Osteocyte (in vitro differentiated cells): ENCODE measurements at regions not wholly inside any gene's neighbourhood (a gene's known extent, or its start where the extent isn't known, plus 50 kb on each side); places are given as distances from the start of the nearest gene placed in this dataset.

Source experiments
- DNase-seq: peaks from one replicate; pipeline ENCODE4 v3.0.0; 2021; ENCODE audit warnings: mixed read lengths; ENCODE audit not compliant: unreplicated experiment; ENCODE audit errors: extremely low spot score
- H3K27ac Mint-ChIP-seq: one replicate; pipeline ENCODE4 v1.8.0; 2021; ENCODE audit warnings: mild to moderate bottlenecking, mixed read lengths; ENCODE audit not compliant: unreplicated experiment
- H3K27me3 Mint-ChIP-seq: one replicate; pipeline ENCODE4 v1.8.0; 2021; ENCODE audit warnings: mixed read lengths; ENCODE audit not compliant: unreplicated experiment
- H3K36me3 Mint-ChIP-seq: one replicate; pipeline ENCODE4 v1.8.0; 2021; ENCODE audit warnings: mixed read lengths; ENCODE audit not compliant: unreplicated experiment
- H3K4me1 Mint-ChIP-seq: one replicate; pipeline ENCODE4 v1.8.0; 2021; ENCODE audit warnings: mixed read lengths; ENCODE audit not compliant: unreplicated experiment
- H3K4me3 Mint-ChIP-seq: one replicate; pipeline ENCODE4 v1.8.0; 2021; ENCODE audit warnings: mild to moderate bottlenecking, moderate library complexity, mixed read lengths; ENCODE audit not compliant: unreplicated experiment
- H3K9me3 Mint-ChIP-seq: one replicate; pipeline ENCODE4 v1.8.0; 2021; ENCODE audit warnings: mixed read lengths; ENCODE audit not compliant: unreplicated experiment
- TF ChIP-seq, protein P1 (sequence below): fragments of 200-600 bp; sonication (generic); IDR thresholded peaks from 2 replicates; pipeline ENCODE4 v1.5.0; 2021; ENCODE audit warnings: antibody characterized with exemption, mild to moderate bottlenecking, moderate library complexity

- H3K36me3 Mint-ChIP-seq: no peaks in the 10 kb centered on the region
- no peak overlapping the region for H3K4me3 Mint-ChIP-seq
- TF ChIP-seq, protein P1, sequence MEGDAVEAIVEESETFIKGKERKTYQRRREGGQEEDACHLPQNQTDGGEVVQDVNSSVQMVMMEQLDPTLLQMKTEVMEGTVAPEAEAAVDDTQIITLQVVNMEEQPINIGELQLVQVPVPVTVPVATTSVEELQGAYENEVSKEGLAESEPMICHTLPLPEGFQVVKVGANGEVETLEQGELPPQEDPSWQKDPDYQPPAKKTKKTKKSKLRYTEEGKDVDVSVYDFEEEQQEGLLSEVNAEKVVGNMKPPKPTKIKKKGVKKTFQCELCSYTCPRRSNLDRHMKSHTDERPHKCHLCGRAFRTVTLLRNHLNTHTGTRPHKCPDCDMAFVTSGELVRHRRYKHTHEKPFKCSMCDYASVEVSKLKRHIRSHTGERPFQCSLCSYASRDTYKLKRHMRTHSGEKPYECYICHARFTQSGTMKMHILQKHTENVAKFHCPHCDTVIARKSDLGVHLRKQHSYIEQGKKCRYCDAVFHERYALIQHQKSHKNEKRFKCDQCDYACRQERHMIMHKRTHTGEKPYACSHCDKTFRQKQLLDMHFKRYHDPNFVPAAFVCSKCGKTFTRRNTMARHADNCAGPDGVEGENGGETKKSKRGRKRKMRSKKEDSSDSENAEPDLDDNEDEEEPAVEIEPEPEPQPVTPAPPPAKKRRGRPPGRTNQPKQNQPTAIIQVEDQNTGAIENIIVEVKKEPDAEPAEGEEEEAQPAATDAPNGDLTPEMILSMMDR: no peak
Measured at GRCh38 chr9:82598241-82599039, 464.5 kb downstream of the RASEF start.

GRCh38 chr9:82599336-82599949 is 463.5 kb downstream of the RASEF start:
- H3K4me1 Mint-ChIP-seq: peaks cover 36% of the 10 kb centered on the region
- no peaks in the 10 kb centered on the region for H3K27me3 Mint-ChIP-seq
- H3K36me3 Mint-ChIP-seq: no peaks in the 10 kb centered on the region
- TF ChIP-seq, protein P1: no peak
- no peak overlapping the region for H3K27ac Mint-ChIP-seq
- H3K4me3 Mint-ChIP-seq: no peak overlapping the region
- no peaks in the 10 kb centered on the region for H3K9me3 Mint-ChIP-seq
- no peak for DNase-seq

More at GRCh38 chr9:82598241-82599039, 464.5 kb downstream of the RASEF start:
- peaks cover 35% of the 10 kb centered on the region for H3K4me1 Mint-ChIP-seq
- H3K27me3 Mint-ChIP-seq: no peaks in the 10 kb centered on the region
- H3K27ac Mint-ChIP-seq: peak overlapping the region; percentile 91
- DNase-seq: no peak
- no peaks in the 10 kb centered on the region for H3K9me3 Mint-ChIP-seq

GRCh38 chr9:82600536-82601292 is 462.2 kb downstream of the RASEF start:
- no peak for DNase-seq
- Mint-ChIP-seq H3K27ac (no peak overlapping the region), H3K9me3 (no peaks in the 10 kb centered on the region), H3K27me3 (no peaks in the 10 kb centered on the region), H3K4me3 (no peak overlapping the region), H3K4me1 (peaks cover 48% of the 10 kb centered on the region), H3K36me3 (no peaks in the 10 kb centered on the region)
- TF ChIP-seq, protein P1: no peak

DNA sequence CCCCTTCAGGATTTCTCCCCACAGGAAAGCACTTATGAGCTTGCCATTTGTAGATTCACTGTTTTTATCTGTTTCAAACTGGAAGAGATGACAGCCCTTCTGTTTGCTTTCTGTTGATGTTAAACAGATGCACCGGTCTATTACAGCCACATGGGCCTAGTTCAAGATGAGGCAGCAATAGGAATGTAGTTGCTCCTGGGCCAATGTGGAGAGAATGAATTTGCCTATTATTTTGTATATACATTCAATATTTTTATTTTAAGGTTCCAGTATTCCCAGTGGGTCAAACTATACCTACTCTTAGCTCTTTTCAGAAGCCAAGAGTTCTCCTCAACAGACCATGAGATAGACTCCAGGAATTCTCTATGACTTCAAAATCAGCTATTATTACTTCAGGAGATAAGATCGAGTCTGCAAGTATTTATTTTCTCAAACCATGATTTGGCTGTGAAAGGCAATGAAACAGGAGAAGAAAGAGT is 461.6 kb downstream of the RASEF start:
- Mint-ChIP-seq H3K9me3 (no peaks in the 10 kb centered on the region), H3K4me3 (no peak overlapping the region), H3K27ac (no peak overlapping the region), H3K4me1 (peaks cover 50% of the 10 kb centered on the region), H3K36me3 (no peaks in the 10 kb centered on the region), H3K27me3 (no peaks in the 10 kb centered on the region)
- no peak for DNase-seq
- TF ChIP-seq, protein P1: no peak
